GM06990 (cell line): ENCODE measurements at regions not wholly inside any gene's neighbourhood (a gene's known extent, or its start where the extent isn't known, plus 50 kb on each side); places are given as distances from the start of the nearest gene placed in this dataset.

ENCODE experiments used
- DNase-seq: peaks from one replicate; pipeline ENCODE4 v3.0.0-alpha.2; 2011; ENCODE audit not compliant: insufficient read length; ENCODE audit errors: extremely low read depth
- H3K27me3 ChIP-seq: replicated peaks from 2 replicates; pipeline ENCODE4 v1.6.0; 2011; ENCODE audit warnings: low read length; ENCODE audit not compliant: control insufficient read depth, insufficient read depth
- H3K36me3 ChIP-seq: 2 replicates; pipeline ENCODE4 v1.5.1; 2011; ENCODE audit warnings: low read length; ENCODE audit not compliant: control insufficient read depth, insufficient read depth
- H3K4me3 ChIP-seq: replicated peaks from 2 replicates; pipeline ENCODE4 v1.5.1; 2011; ENCODE audit warnings: low read depth, mild to moderate bottlenecking, control low read depth, low read length
- TF ChIP-seq, protein P1 (sequence below): IDR thresholded peaks from 2 replicates; pipeline ENCODE4 v1.5.1; 2011; ENCODE audit warnings: low read length, control low read depth, mild to moderate bottlenecking, inconsistent platforms; ENCODE audit not compliant: insufficient read depth, poor library complexity, severe bottlenecking

DNA sequence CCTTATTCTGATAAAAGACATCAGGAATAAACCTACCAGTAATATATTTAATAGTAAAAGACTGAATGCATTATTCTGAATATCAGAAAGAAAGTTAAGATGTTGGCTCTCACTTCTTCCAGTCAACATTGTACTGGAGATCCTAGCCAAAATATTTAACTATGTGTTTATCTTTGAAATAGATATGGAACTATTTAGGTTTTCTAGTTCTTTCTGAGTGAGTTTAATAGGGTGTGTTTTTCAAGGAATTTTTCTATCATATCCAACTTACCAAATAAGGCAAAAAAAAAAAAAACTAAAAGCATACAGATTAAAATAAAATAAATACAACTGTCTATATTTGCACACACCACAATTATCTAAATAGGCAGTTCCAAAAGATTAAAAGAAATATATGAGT is 478.9 kb upstream of the LMO3 start:
- H3K36me3 ChIP-seq = no peaks in the 10 kb centered on the region
- H3K4me3 ChIP-seq = no peak overlapping the region

GRCh38 chr12:17079251-17079909 is 473.4 kb upstream of the LMO3 start:
- H3K4me3 ChIP-seq = no peak overlapping the region
- H3K36me3 ChIP-seq = no peaks in the 10 kb centered on the region
- H3K27me3 ChIP-seq = no peaks in the 10 kb centered on the region
- DNase-seq = no peak
- TF ChIP-seq, protein P1, sequence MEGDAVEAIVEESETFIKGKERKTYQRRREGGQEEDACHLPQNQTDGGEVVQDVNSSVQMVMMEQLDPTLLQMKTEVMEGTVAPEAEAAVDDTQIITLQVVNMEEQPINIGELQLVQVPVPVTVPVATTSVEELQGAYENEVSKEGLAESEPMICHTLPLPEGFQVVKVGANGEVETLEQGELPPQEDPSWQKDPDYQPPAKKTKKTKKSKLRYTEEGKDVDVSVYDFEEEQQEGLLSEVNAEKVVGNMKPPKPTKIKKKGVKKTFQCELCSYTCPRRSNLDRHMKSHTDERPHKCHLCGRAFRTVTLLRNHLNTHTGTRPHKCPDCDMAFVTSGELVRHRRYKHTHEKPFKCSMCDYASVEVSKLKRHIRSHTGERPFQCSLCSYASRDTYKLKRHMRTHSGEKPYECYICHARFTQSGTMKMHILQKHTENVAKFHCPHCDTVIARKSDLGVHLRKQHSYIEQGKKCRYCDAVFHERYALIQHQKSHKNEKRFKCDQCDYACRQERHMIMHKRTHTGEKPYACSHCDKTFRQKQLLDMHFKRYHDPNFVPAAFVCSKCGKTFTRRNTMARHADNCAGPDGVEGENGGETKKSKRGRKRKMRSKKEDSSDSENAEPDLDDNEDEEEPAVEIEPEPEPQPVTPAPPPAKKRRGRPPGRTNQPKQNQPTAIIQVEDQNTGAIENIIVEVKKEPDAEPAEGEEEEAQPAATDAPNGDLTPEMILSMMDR = no peak

More for the DNA sequence above, 478.9 kb upstream of the LMO3 start:
- no peak for DNase-seq
- H3K27me3 ChIP-seq = no peaks in the 10 kb centered on the region
- TF ChIP-seq, protein P1 = no peak

DNA sequence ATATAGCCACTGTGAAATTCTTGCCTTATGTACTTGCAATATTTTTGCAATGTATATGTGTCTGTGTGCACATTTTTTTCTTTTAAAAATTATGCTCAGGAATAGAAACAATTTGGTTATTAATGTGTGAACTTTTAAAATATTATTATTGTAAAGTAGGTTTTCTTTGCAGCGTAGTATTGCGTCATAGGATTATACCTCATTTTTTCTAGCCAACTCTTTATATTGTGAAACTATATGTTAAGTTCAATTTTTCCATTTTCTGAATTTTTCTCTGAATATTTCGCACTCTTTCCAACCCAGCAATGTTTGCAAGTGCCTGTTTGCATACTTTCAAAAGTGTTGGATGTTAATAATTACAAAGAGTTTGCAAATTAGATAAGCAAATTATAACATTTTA is 471.6 kb upstream of the LMO3 start:
- DNase-seq = no peak
- TF ChIP-seq, protein P1 = no peak
- H3K27me3 ChIP-seq = no peaks in the 10 kb centered on the region
- no peaks in the 10 kb centered on the region for H3K36me3 ChIP-seq
- no peak overlapping the region for H3K4me3 ChIP-seq

DNA sequence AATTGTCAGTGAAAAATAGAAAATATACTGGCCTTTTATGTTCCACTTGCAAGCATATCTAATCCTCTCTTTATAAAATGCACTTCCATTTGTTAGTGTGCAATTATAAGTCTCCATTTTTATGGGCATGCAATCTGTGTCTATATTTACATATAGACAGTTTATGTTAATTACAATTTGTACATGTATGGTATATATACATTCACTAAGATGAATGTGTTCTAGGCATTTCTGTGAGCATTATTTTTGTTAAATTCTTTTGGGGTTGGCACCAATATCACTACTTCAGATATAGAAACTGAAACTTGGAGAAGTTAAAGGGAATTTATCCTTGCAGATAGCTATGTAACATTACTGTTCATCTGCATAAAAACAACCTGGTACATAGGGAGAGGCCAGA is 470.8 kb upstream of the LMO3 start:
- Histone ChIP-seq H3K36me3 (no peaks in the 10 kb centered on the region), H3K4me3 (no peak overlapping the region), H3K27me3 (no peaks in the 10 kb centered on the region)
- no peak for DNase-seq
- TF ChIP-seq, protein P1 = no peak

GRCh38 chr12:17076028-17076744 is 470.2 kb upstream of the LMO3 start:
- DNase-seq = no peak
- Histone ChIP-seq H3K36me3 (no peaks in the 10 kb centered on the region), H3K27me3 (no peaks in the 10 kb centered on the region), H3K4me3 (no peak overlapping the region)
- TF ChIP-seq, protein P1 = no peak

DNA sequence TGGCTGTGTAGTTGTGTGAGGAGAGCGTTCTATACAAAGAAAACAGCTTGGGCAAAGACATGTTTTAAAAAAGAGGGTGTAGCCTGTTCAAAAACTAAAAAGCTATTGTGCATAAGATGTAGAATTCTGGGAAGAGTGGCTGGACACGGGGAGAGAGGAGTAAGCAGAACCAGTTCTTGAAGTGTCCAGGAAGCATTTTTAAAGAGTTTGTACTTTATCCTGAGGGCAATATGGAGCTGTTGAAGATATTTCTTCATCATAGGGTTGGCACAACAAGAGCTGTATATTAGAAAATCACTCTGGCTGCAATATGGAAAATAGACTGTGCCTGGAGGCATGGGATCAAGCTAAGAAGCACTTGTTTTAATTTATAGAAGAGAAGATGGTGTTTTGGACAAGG is 458.9 kb upstream of the LMO3 start:
- no peak for DNase-seq
- Histone ChIP-seq H3K27me3 (no peaks in the 10 kb centered on the region), H3K36me3 (no peaks in the 10 kb centered on the region), H3K4me3 (no peak overlapping the region)
- TF ChIP-seq, protein P1 = no peak
